Activated CD4-positive, alpha-beta T cell treated with anti-CD3 and anti-CD28 coated beads, Interleukin-2, amount 50 U/mL, for 4 hours (primary cell): ENCODE measurements at regions not wholly inside any gene's neighbourhood (a gene's known extent, or its start where the extent isn't known, plus 50 kb on each side); places are given as distances from the start of the nearest gene placed in this dataset.

Experiments used
- DNase-seq, 2 experiments: peaks; one replicate each; pipeline ENCODE4 v3.0.0-alpha.2; 2020

DNA sequence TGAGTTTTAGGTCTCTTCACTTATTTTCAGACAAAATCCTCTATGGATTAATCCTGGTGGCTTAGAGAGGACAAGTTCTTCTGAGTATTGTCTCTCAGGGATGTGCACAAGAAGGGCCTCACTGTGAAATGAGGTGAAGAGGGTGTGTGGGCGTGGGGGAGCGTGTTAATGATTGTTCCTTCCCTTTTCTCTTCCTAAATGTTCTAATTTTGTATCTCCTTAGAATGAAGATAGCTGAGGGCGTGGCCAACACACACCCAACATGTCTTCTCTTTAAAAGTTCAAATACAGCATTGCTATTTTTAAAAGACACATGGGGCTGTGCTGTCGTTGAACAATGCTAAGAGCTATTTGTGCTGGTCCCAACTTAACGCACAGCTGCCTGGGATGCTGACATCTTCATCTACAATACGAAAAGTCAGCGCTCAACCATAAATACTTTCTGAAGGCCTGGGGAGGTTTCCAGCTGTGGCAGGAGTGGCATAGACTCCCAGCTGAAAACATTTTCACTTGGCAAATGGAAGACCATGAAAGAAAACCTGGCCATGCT is 135.9 kb downstream of the JCAD start:
- DNase-seq: no peak

DNA sequence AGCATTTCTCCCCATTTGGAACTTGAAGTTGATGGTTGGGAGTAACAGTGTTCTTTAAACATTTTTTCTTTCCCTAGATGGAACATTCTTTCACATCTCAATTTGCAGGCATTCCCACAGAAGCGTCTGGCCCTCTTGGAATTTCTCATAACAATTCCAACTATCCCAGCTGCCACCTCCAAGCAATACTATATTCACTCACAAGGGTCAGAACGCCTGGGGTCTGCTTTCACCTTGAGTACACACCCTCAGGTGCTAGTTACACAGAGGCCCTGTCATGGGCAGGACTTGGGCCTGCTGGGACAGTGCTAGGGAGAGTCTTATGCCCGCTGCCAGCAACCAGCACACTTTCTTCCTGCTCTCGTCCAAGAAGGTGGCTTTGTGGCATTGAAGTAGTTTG is 136.5 kb downstream of the JCAD start:
- DNase-seq: no peak

DNA sequence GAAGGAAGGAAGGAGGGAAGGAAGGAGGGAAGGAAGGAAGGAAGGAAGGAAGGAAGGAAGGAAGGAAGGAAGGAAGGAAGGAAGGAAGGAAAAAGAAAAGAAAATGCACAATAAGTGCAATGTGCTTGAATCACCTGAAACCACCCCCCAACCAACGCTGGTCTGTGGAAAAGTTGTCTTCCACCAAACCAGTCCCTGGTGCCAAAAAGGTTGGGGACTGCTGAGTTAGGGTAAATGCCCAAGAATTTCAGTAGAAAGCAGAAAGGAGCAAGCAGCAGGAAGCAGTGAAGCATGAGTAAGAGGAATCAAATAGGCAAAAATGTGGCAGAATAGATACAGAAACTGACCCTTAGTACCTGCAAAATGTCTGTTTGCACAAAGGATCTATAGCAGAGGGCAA is 137.2 kb downstream of the JCAD start:
- DNase-seq: no peak

DNA sequence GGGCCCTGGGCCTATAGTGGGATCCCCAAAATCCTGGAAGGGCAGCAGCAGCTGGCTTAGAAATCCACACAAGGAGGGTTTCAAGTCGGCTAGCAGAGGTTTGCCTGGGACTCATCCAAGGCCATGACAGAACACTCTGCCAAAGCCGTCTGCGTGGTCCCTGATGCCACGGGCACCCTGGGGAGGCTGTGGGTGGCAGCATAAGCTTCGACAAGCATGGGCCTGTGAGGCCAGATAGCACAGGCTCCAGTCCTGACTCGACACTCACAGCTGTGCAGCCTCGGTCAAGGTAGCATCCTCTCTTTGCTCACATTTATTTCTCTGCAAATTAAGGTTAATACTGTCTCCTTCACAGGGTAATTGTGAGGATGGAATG is 138.3 kb downstream of the JCAD start:
- DNase-seq: no peak

DNA sequence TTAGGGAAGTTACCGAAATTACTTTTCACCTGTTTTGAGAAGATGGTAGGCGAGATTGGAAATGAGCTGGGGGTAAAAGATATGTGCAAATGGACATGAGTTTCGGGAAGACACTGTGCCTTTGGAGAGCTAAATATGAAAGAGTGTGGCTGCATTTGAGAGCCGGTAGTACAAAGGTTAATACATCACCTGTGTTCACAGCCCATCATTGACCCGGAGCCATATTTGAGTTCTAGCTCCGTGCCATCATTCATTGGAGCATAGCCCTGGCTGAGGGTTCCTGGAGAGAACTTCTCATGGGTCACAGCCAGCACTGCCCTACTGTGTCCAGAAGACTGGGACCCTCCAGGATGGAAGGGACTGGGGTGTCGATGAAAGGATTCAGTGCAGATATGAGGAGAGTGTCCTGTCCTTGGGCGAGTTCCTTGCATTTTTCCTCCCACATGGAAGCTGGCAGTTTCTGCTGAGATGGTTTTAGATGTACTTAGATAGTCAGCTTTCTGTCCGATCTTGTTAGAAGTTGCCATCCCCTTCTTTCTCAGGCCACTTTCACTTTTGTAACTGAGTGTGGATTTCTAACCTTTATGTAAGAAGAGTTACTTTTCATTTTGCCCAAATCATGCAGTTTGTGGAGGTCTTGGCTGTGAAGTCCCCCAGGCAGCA is 138.8 kb downstream of the JCAD start:
- no peak for DNase-seq

DNA sequence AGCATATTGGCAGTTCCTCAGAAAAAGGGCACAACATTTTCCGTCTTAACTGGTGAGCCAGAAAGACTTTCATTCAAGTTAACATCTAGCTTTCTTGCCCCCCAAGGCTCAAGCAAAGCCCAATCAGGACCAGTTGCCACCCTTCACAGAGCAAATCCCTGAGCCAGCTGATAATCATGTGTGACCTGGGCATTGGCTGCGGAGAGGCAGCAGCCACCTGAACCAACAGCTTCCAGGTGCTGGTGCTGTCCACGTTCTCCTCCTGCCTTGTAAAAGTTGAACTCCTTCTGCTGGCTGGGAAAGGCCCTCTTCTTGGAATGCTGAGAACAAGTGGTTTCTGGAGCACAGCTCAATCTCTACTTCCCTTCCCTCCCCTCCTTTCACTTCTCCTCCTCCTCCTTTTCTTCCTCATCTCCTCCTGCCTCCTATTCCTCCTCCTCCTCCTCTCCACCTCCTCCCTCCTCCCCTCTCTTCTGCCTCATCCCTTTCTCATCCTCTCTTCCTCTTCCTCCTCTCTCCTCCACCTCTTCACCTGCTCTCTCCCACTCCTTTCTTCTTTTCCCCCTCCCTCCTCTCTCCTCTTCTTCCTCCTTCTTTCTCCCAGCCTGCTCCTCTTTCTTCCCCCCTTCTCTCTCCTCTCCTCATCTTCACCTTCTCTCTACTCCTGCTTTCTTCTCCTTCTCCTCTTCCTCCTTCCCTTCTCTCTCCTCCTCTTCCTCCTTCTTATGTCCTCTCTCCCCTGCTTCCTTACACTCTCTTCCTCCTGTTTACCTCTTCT is 140.6 kb downstream of the JCAD start:
- no peak for DNase-seq

DNA sequence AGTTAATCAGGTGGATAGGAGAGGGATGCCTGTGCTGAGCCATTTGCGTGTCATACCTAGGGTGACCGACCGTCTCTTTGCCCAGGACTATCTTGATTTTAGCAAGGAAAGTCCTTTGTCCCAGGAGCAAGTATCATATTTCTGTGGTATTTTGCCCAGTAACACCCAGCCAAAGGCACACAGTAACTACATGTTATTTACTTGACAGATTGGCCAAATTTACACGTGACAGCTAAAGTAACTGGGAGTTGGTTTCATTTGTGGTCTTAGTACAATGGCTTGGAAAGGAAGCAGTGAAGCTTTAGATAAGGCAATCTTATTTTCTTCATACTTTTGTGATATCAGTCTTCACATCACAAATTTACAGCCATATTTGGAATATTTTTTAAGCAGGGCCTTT is 142.1 kb downstream of the JCAD start:
- no peak for DNase-seq

DNA sequence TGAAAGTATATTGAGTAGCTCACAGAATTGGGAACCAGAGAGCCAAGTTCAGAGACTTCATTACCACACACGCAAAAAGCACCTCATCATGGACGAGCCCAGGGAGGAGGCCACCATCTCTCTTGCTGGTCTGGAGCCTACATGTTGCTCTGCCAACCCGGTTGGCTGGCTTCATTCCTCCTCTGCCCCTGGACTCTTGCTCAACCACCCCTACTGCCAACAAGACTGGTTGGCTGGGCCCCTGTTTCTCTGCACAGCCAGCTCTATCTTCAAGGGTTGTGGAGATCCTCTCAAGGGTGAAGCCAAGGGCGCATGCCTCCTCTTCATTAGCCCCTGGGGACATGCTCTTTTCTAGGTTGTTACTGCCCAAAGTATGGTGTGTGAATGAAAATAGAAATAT is 142.7 kb downstream of the JCAD start:
- no peak for DNase-seq

DNA sequence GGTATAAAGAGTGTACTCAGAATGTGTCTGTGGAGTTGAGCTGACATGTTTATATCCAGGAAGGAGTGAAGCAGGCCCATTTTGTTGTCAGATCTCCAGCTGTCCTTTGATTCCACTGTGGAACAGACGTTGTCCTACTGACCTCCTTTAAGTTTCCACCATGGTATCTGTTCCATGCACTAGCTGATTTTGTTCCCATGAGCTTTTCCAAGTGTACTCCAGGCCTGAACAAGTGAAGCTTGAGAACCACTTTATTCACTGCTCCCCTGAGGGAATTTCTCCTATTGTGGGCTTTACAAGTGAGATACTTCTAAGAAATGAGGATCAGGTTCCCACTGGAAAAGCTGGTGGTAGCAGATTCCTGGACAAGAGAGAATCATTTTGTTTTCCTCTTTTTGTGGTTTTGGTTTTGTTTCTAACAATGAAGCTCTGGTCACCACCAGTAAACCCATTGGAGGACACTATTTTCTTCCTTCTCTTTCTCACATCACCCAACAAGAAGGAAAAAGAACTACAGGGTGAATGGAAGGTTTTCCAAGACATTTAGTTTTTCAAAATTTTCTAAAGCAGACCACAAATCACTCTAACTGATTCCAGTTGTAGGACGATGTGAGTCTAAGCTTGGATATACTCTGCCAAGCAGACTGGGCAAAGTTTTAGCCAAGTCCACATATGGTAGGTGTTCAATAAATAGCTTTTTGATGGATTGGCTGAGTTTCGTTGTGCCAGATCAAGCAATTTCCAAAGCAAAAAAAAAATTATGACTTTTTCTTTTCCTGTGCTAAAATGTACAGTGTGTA is 144.2 kb downstream of the JCAD start:
- DNase-seq: no peak

DNA sequence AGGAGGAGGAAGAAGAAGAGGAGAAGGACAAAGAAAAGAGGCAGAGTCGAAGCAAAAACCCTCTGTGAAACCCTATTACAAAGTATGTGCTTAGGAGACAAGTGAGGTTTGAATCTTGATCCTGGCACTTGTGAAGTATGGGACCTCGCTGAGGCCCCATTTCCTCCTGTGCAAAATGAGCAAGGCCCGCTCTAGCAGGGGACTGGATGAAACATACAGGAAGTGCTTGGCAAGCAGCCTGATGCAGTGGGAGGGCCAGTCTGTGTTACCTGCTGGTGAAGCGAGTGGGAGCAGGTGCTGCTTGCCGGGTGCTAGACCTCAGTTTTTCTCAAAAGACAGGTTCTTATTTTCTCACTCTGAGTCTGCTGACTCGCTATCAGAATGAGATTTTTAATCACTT is 150.4 kb downstream of the JCAD start:
- peak; percentile 2 to 3 for DNase-seq

DNA sequence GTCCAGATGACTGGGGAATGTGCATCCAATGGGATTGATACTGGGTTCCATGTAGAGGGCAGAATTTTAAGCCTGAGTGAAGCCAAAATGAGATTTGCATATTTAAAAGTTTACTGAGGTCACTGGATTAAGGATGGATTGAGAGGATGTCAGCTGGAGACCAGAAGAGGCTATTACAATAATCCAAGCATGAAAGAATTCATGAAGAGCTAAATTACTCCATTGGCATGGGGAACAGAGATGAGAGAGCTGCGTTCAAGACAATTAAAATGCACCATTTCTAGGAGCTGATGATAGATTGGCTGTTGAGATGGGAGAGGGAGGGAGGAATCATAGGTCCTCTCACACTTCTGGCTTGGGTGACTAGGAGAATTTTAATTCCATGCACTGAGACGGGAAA is 158.5 kb downstream of the JCAD start:
- DNase-seq: no peak

DNA sequence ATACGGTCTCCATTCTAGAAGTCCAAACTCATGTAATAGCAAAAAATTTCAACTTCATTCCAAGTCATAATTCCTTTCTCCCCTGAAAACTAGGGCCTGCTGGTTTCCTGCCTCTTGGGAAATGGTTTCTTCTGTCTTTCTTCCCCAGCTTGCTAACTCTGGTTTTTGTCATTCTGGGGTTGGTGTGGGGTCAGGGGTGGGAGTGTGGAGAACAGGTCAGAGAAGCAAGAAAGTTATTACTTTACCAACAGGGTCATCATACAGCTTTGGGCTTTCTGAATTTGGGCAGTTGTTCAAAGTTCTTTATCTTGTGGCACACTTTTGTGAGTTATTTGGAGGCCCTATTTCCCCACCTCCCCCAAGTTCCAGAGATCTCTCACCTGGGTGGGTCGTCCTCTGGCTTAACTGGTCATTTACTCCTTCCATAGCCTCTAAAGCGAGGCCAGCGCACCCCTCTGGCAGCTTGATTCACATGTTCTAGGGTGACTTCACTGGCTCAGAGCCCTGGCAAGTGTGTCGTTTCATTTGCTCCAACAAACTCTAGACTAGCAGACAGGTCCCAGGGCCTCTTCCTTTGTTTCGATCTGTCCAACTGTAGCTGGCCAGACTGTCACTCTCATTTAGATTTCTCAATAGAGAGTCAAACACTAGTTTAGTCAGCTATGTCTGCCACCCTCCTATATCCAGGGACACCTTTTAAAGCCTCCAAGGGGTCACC is 161.2 kb downstream of the JCAD start:
- no peak for DNase-seq

DNA sequence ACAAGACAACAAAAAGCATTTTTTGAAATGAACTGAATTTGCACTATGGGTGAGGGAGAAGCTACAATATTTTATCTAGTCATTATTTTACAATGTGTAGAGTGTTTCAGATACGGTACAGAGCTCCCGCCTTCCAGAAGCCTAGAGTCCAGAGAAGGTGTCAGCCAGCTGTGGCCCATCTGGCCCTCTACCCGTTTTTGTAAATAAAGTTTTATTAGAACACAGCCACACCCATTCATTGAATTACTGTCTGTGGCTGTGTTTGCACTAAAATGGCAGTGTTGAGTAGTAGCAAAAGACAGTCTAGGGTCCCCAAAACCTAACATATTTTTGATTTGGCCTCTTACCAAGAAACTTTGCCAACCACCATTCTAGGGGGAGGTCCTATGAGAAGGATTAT is 162.0 kb downstream of the JCAD start:
- DNase-seq: no peak

DNA sequence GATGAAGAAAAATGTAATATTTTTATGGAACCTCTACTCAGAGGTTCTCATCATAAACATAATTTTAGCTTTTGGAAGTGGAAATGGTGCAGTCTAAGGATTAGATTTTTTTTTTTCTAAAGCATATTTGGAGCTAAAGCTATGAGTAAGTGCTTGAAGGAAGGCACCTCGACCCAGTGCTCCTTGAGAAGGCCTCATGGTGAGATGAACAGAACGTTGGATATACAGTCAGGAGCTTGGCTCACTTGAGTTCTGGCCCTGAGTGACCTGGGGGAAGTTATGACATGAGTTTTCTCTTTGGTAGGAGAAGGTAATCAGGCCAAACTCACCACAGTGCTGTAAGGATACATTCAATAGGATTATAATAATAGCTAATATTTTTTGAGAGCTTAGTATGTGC is 163.3 kb downstream of the JCAD start:
- DNase-seq: no peak

DNA sequence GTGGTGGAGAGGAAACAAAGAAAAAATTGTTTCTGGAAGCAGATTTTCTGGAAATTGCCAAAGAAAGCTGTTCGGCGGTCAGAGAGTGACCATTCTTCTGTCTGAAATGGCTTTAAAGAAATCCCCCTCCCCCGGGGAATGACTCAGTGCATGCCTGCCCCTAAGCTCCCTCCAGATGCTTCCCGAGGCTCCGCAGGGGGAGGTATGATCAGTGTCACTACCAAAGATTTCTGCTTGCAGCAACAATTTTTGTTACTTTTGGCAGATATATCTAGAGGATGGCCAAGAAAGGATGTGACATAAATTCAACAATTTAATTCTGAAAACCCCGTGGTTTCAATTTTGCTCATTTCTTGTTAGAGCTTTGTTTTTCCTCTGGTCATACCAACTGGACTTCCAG is 163.9 kb downstream of the JCAD start:
- DNase-seq: no peak

DNA sequence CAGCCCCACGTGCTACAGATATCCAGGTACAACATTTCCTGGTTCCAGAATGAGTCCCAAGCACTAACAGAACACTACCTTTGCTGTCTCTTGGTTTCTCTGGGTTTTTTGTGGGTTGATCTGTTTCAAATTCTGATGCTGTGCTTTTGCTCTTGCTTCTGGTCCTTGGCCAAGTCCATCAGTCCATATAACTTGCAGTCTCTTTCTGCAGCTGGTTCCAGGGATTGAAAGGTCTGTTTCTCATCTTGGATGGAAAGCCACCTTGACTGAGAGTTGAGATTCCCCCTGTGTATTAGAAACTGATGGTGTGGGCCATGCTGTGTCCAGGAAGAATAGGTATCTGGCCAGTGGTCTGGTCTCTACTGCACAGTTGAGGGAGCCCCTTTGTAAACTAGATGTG is 171.1 kb downstream of the JCAD start:
- no peak for DNase-seq

DNA sequence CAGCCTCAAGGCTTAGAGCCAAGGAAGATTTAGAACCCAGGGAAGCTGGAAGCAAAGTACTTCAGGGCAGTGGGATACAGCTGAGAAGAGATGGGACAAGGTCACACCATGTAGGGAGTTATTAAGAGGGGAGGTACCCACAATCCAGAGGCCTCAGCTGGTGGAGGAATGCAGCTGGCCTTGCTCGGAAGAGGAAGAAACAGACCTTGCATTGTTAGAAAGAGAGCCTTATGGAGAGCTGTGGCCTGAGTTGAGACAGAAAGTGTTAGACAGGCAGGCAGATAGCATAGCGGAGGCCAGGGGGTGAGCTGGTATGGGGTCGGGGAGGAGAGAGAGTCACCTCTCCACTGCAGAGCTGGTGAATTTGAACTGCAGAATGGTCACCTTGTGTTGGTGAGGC is 173.1 kb downstream of the JCAD start:
- no peak for DNase-seq

DNA sequence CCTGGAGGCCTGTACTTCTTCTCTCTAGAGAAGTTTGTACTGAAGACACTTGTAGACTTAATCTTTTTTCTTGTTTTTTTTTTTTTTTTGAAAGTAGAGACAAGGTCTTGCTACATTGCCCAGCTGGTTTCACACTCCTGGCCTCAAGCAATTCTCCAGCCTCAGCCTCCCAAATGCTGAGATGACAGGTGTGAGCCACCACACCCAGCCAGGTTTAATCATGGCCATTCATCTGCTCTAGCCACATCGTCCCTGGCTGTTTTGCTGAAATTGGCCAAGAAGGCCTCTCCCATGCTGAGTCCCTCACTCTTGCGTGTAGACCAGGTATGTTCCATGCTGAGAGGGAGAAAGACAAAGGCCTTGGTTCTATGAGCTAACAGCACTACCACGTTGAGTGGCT is 176.2 kb downstream of the JCAD start:
- no peak for DNase-seq

DNA sequence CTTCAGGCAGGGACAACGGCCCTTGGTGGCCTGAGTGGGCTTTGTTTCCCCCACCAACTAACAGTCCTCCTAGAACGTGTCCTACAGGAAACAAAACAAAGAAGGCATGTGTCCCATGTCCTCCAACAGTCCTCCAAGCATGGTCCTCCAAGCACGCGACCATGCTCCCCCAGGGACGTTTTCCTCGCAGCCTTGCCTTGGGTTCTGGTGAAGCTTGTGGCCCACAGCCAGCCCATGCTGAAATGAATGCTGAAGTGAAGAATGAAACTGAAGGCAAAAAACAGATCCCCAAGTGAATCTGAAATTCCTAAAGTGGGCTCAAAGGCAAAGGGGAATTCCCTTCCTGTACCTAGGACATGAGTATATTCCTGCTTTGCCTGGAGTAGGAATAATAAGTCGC is 176.6 kb downstream of the JCAD start:
- no peak for DNase-seq

DNA sequence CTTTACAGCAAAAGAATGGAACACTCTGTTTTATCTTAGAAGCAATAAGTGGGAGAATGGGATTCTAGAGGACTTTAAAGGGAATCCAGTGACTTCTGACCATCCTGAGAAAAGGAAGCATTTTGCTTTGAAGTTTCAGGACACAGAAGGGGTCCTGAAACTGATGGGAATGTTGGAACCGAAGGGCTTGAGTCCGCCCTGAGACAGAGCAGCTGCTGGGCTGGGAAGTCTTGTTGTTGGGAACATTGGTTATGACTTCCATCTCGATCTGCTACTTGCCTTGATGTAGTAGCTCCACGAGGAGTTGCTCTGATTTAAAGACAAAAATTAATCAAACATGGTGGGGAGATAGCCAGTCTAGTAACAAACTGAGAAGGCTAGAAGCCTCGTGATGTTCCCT is 177.6 kb downstream of the JCAD start:
- DNase-seq: no peak

DNA sequence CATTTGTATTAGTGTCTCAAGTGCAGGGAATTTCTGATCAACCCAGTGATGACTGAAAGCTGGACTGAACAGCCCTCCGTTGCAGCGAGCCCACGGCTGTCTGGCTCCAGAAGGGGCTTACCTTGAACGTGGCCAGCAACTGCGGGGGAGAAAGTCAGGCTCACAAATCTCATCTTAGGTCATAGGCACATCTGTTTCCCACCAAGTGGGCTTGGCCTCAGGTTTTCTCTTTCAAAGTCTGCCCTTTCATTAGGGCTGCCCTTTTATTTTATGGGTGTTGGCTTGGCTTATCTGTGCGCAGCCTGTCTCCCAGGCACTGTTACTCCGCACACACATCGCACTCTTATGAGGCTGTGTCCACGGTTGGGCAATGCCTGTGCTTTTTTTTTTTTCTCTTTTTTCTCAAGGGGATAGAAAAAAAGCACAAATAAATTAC is 178.0 kb downstream of the JCAD start:
- DNase-seq: no peak

DNA sequence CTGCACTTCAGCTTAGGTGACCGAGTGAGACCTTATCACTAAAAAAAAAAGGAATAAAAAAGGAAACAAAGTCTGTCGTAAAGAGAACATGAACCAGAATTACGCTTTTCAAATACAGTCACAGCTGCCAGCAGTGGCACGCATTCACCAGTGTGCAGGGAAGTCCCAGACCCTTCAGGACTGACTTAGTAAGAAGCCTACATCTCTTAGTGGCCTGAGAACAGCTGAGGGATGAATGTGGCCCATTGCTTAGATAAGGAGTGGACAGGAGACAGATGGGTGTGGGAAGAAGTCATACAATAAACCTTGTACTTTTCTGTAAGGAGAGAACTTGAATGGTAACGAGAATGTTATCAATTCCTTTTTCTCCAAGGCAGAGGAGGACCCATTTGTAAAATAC is 178.5 kb downstream of the JCAD start:
- no peak for DNase-seq

DNA sequence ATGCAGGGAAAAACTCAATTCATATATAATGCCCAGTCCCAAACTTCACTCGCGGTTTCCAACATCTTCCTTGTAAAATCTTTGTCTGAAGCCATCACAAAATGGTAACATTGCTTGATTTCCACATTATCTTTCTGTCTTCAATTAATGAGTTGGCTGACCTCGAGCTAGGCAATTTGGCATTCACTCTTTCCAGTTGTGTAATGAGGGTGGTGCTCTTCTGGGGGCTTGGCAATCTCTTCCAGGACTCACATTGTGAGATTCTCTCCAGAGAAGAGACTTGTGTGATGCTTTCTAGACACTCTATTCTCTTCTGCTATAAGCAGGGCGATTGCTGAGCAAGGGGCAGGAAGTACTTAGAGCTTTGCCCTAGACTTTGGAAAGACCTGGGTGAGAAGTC is 179.5 kb downstream of the JCAD start:
- no peak for DNase-seq
